Liver (tissue), 3 donors: ENCODE measurements at regions not wholly inside any gene's neighbourhood (a gene's known extent, or its start where the extent isn't known, plus 50 kb on each side); places are given as distances from the start of the nearest gene placed in this dataset.

Source experiments
- EGR1 ChIP-seq, 2 donors: IDR thresholded peaks; 2 replicates each; pipeline ENCODE4 v1.6.1; 2016 to 2018; ENCODE audit warnings: antibody characterized with exemption in 2 of 2, low read depth in 2 of 2
- FOXA1 ChIP-seq: IDR thresholded peaks from 2 replicates; pipeline ENCODE4 v1.6.1; 2016; ENCODE audit warnings: antibody characterized with exemption
- GABPA ChIP-seq, 2 donors: IDR thresholded peaks in 1 of 2; conservative IDR thresholded peaks in 1 of 2; 2 replicates each; pipeline ENCODE4 v1.6.1; 2016; ENCODE audit warnings: antibody characterized with exemption in 2 of 2, mild to moderate bottlenecking in 1 of 2, moderate library complexity in 1 of 2
- JUND ChIP-seq, 2 donors: IDR thresholded peaks; 2 replicates each; pipeline ENCODE4 v1.6.1; 2016; ENCODE audit warnings: antibody characterized with exemption in 2 of 2
- RAD21 ChIP-seq, 2 donors: IDR thresholded peaks; 2 replicates each; pipeline ENCODE4 v1.6.1; 2016; ENCODE audit warnings: antibody characterized with exemption in 2 of 2, mild to moderate bottlenecking in 2 of 2
- SP1 ChIP-seq: IDR thresholded peaks from 2 replicates; pipeline ENCODE4 v1.6.1; 2018; ENCODE audit warnings: antibody characterized with exemption, mild to moderate bottlenecking
- TAF1 ChIP-seq: conservative IDR thresholded peaks from 2 replicates; pipeline ENCODE4 v1.6.1; 2016; ENCODE audit warnings: antibody characterized with exemption, mild to moderate bottlenecking
- YY1 ChIP-seq: IDR thresholded peaks from 2 replicates; pipeline ENCODE4 v1.6.1; 2016; ENCODE audit warnings: antibody characterized with exemption, mild to moderate bottlenecking
- TF ChIP-seq, protein P1 (sequence below): fragments of 150-350 bp; IDR thresholded peaks from 2 replicates; pipeline ENCODE4 v1.5.1; 2017; ENCODE audit warnings: improper control_type of control experiment, low read depth, low read length; ENCODE audit not compliant: missing input control
- TF ChIP-seq, protein P2 (sequence below): IDR thresholded peaks from 2 replicates; pipeline ENCODE4 v1.6.1; 2016; ENCODE audit warnings: antibody characterized with exemption, mild to moderate bottlenecking
- TF ChIP-seq, protein P3 (sequence below): IDR thresholded peaks from 2 replicates; pipeline ENCODE4 v1.6.1; 2016; ENCODE audit warnings: antibody characterized with exemption
- TF ChIP-seq, protein P4 (sequence below): IDR thresholded peaks from 2 replicates; pipeline ENCODE4 v1.6.1; 2016; ENCODE audit warnings: antibody characterized with exemption
- donor health status: healthy.
- donor health status: healthy.

DNA sequence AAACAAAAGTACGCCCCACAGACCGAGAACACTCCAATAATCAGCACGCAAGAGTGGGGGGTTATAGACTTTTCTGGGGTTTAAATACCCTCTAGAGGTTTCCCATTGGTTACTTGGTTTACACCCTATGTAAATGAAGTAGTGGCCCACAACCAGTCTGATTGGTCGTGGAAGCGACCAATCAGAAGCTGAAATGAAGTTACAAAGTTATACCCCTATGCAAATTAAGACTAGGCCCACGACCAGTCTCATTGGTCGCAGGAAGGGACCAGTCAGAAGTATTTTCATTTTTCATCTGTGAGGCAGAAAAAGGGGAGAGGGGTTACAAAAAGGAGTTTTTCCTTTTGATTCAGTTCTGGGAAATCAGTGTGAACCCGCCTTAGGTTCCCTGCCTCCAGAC is 55.3 kb upstream of the YWHAQ start:
- TF ChIP-seq, protein P1, sequence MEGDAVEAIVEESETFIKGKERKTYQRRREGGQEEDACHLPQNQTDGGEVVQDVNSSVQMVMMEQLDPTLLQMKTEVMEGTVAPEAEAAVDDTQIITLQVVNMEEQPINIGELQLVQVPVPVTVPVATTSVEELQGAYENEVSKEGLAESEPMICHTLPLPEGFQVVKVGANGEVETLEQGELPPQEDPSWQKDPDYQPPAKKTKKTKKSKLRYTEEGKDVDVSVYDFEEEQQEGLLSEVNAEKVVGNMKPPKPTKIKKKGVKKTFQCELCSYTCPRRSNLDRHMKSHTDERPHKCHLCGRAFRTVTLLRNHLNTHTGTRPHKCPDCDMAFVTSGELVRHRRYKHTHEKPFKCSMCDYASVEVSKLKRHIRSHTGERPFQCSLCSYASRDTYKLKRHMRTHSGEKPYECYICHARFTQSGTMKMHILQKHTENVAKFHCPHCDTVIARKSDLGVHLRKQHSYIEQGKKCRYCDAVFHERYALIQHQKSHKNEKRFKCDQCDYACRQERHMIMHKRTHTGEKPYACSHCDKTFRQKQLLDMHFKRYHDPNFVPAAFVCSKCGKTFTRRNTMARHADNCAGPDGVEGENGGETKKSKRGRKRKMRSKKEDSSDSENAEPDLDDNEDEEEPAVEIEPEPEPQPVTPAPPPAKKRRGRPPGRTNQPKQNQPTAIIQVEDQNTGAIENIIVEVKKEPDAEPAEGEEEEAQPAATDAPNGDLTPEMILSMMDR, result no peak
- TF ChIP-seq TAF1 (no peak), JUND (IDR thresholded peaks at IDR 0.05) (no peak), SP1 (no peak), YY1 (no peak), FOXA1 (no peak), GABPA (IDR thresholded peaks at IDR 0.05 in 1 of 2, conservative IDR thresholded peaks at IDR 0.05 in 1 of 2) (no peak), RAD21 (IDR thresholded peaks at IDR 0.05) (no peak), EGR1 (IDR thresholded peaks at IDR 0.05; ENCODE audit: low read depth in 2 of 2) (no peak)
- TF ChIP-seq, protein P2, sequence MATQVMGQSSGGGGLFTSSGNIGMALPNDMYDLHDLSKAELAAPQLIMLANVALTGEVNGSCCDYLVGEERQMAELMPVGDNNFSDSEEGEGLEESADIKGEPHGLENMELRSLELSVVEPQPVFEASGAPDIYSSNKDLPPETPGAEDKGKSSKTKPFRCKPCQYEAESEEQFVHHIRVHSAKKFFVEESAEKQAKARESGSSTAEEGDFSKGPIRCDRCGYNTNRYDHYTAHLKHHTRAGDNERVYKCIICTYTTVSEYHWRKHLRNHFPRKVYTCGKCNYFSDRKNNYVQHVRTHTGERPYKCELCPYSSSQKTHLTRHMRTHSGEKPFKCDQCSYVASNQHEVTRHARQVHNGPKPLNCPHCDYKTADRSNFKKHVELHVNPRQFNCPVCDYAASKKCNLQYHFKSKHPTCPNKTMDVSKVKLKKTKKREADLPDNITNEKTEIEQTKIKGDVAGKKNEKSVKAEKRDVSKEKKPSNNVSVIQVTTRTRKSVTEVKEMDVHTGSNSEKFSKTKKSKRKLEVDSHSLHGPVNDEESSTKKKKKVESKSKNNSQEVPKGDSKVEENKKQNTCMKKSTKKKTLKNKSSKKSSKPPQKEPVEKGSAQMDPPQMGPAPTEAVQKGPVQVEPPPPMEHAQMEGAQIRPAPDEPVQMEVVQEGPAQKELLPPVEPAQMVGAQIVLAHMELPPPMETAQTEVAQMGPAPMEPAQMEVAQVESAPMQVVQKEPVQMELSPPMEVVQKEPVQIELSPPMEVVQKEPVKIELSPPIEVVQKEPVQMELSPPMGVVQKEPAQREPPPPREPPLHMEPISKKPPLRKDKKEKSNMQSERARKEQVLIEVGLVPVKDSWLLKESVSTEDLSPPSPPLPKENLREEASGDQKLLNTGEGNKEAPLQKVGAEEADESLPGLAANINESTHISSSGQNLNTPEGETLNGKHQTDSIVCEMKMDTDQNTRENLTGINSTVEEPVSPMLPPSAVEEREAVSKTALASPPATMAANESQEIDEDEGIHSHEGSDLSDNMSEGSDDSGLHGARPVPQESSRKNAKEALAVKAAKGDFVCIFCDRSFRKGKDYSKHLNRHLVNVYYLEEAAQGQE, result no peak
- TF ChIP-seq, protein P3, sequence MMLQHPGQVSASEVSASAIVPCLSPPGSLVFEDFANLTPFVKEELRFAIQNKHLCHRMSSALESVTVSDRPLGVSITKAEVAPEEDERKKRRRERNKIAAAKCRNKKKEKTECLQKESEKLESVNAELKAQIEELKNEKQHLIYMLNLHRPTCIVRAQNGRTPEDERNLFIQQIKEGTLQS, result no peak
- TF ChIP-seq, protein P4, sequence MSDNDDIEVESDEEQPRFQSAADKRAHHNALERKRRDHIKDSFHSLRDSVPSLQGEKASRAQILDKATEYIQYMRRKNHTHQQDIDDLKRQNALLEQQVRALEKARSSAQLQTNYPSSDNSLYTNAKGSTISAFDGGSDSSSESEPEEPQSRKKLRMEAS, result no peak
